HEK293T (cell line): ENCODE measurements at regions not wholly inside any gene's neighbourhood (a gene's known extent, or its start where the extent isn't known, plus 50 kb on each side); places are given as distances from the start of the nearest gene placed in this dataset.

Source experiments
- BHLHE40 ChIP-seq: fragments of 450-650 bp; IDR thresholded peaks from 2 replicates; pipeline ENCODE4 v1.6.1; 2016; ENCODE audit warnings: mild to moderate bottlenecking, moderate library complexity, borderline replicate concordance
- FOXM1 ChIP-seq: fragments of 450-650 bp; IDR thresholded peaks from 2 replicates; pipeline ENCODE4 v1.6.1; 2017; ENCODE audit warnings: mild to moderate bottlenecking, borderline replicate concordance
- SP1 ChIP-seq: fragments of 450-650 bp; IDR thresholded peaks from 2 replicates; pipeline ENCODE4 v1.6.1; 2017
- ZNF384 ChIP-seq: fragments of 450-650 bp; IDR thresholded peaks from 2 replicates; pipeline ENCODE4 v1.6.1; 2016

GRCh38 chr4:156238171-156238570, 284.5 kb upstream of the CTSO start:
- TF ChIP-seq BHLHE40 (no peak), SP1 (no peak), FOXM1 (no peak), ZNF384 (no peak)
